PC-9 (cell line): ENCODE measurements at regions not wholly inside any gene's neighbourhood (a gene's known extent, or its start where the extent isn't known, plus 50 kb on each side); places are given as distances from the start of the nearest gene placed in this dataset.

Experiments
- BruUV-seq: library from RNA; stranded (reverse); fragments of 400-500 nt; replicated peaks from 2 replicates; lab custom pipeline; 2021; lab: Mats Ljungman, UMichigan
- CTCF ChIA-PET: fragments of 300-600 bp; sonication (Branson Sonifier 250); formaldehyde crosslinking; loops from one replicate; lab custom pipeline; 2022; ENCODE audit warnings: antibody characterized with exemption; lab: Charles Lee
- POLR2A ChIA-PET: fragments of 300-600 bp; sonication (Branson Sonifier 250); formaldehyde crosslinking; loops from one replicate; lab custom pipeline; 2022; ENCODE audit warnings: antibody characterized with exemption; ENCODE audit not compliant: unreplicated experiment; lab: Charles Lee
- DNase-seq, 2 experiments: peaks; one replicate each; pipeline versions ENCODE4 v3.0.0 to v3.0.0-alpha.2; 2015 to 2022; ENCODE audit warnings: mixed read lengths in 1 of 2
- H2AFZ ChIP-seq: fragments of 200-600 bp; sonication (generic); 2 replicates; pipeline ENCODE4 v1.8.1; 2017; ENCODE audit warnings: antibody characterized with exemption
- H3F3A ChIP-seq: fragments of 200-600 bp; sonication (generic); 2 replicates; pipeline ENCODE4 v1.8.1; 2017; ENCODE audit warnings: antibody characterized with exemption, mild to moderate bottlenecking, low read depth; ENCODE audit not compliant: insufficient read depth
- H3K27ac ChIP-seq: fragments of 200-600 bp; sonication (generic); 2 replicates; pipeline ENCODE4 v1.6.1; 2016; ENCODE audit warnings: mixed run types
- H3K27me3 ChIP-seq: fragments of 200-600 bp; sonication (generic); 2 replicates; pipeline ENCODE4 v1.6.1; 2016; ENCODE audit warnings: low read depth, mixed run types; ENCODE audit not compliant: insufficient read depth
- H3K36me3 ChIP-seq: fragments of 200-600 bp; sonication (generic); 2 replicates; pipeline ENCODE4 v1.6.1; 2016; ENCODE audit warnings: low read depth, mixed run types
- H3K4me1 ChIP-seq: fragments of 200-600 bp; sonication (generic); replicated peaks from 2 replicates; pipeline ENCODE4 v1.6.1; 2016; ENCODE audit warnings: mixed run types; ENCODE audit not compliant: insufficient read depth
- H3K4me2 ChIP-seq: fragments of 200-600 bp; sonication (generic); 2 replicates; pipeline ENCODE4 v1.6.1; 2017; ENCODE audit warnings: mixed run types
- H3K4me3 ChIP-seq: fragments of 200-600 bp; sonication (generic); 2 replicates; pipeline ENCODE4 v1.6.1; 2016; ENCODE audit warnings: mixed run types
- H3K79me2 ChIP-seq: fragments of 200-600 bp; sonication (generic); 2 replicates; pipeline ENCODE4 v1.6.1; 2017; ENCODE audit warnings: low read depth, mixed run types
- H3K9me2 ChIP-seq: fragments of 200-600 bp; sonication (generic); 2 replicates; pipeline ENCODE4 v1.8.1; 2017; ENCODE audit warnings: mild to moderate bottlenecking; ENCODE audit not compliant: insufficient read depth
- H3K9me3 ChIP-seq: fragments of 200-600 bp; sonication (generic); 2 replicates; pipeline ENCODE4 v1.8.1; 2016; ENCODE audit warnings: low read depth; ENCODE audit not compliant: insufficient read depth
- H4K20me1 ChIP-seq: fragments of 200-600 bp; sonication (generic); 2 replicates; pipeline ENCODE4 v1.8.1; 2017; ENCODE audit not compliant: insufficient read depth
- CTCF ChIP-seq: fragments of 200-600 bp; sonication (generic); conservative IDR thresholded peaks from 2 replicates; pipeline ENCODE4 v1.6.1; 2017; ENCODE audit warnings: mixed run types, antibody characterized with exemption, mild to moderate bottlenecking, moderate library complexity
- EZH2 ChIP-seq: fragments of 200-600 bp; sonication (generic); IDR thresholded peaks from 2 replicates; pipeline ENCODE4 v1.8.0; 2017; ENCODE audit warnings: antibody characterized with exemption, low read depth
- intact Hi-C: fragments of 100-400 bp; cut with micrococcal nuclease; formaldehyde crosslinking; loops from one replicate; pipeline ENCODE4 v1.10.0; 2022; ENCODE audit not compliant: unreplicated experiment

GRCh38 chr5:113686599-113686998, 173.1 kb downstream of the YTHDC2 start:
- H3K27ac ChIP-seq = no peak overlapping the region
- H3K4me2 ChIP-seq = no peak overlapping the region
- no peaks in the 10 kb centered on the region for H3K4me1 ChIP-seq
- TF ChIP-seq CTCF (no peak), EZH2 (no peak)
- no peaks in the 10 kb centered on the region for H3K9me2 ChIP-seq
- no peaks in the 10 kb centered on the region for H3K36me3 ChIP-seq
- CTCF ChIA-PET = no interaction called here
- H3K27me3 ChIP-seq = peaks cover 26% of the 10 kb centered on the region; the same call in 1 of the 2 replicates
- H3K79me2 ChIP-seq = no peaks in the 10 kb centered on the region
- H2AFZ ChIP-seq = no peak overlapping the region
- no TSS peak for BruUV-seq
- intact Hi-C loops = no loop called here
- POLR2A ChIA-PET = no interaction called here
- 0 out of 2 replicates have a peak, but pooled peaks cover 5% of the 10 kb centered on the region for H4K20me1 ChIP-seq
- DNase-seq = no peak
- H3F3A ChIP-seq = no peaks in the 10 kb centered on the region
- no peak overlapping the region for H3K4me3 ChIP-seq
- H3K9me3 ChIP-seq = no peaks in the 10 kb centered on the region

GRCh38 chr5:113689647-113690046, 176.2 kb downstream of the YTHDC2 start:
- H3K9me3 ChIP-seq = no peaks in the 10 kb centered on the region
- BruUV-seq = no TSS peak

GRCh38 chr5:113692466-113692865, 179.0 kb downstream of the YTHDC2 start:
- Histone ChIP-seq H4K20me1 (no peaks in the 10 kb centered on the region), H3K4me2 (no peak overlapping the region), H3K79me2 (no peaks in the 10 kb centered on the region), H3K27me3 (peaks cover 40% of the 10 kb centered on the region; the same call in 1 of the 2 replicates), H3K4me3 (no peak overlapping the region), H3K9me2 (no peaks in the 10 kb centered on the region), H3K9me3 (no peaks in the 10 kb centered on the region), H3K36me3 (no peaks in the 10 kb centered on the region), H3K4me1 (no peaks in the 10 kb centered on the region), H2AFZ (no peak overlapping the region), H3F3A (no peaks in the 10 kb centered on the region), H3K27ac (no peak overlapping the region)
- POLR2A ChIA-PET = no interaction called here
- BruUV-seq = no TSS peak
- DNase-seq = no peak
- intact Hi-C loops = no loop called here
- CTCF ChIA-PET = no interaction called here
- TF ChIP-seq CTCF (no peak), EZH2 (no peak)

More at GRCh38 chr5:113689647-113690046, 176.2 kb downstream of the YTHDC2 start:
- Histone ChIP-seq H3K4me2 (no peak overlapping the region), H3F3A (no peaks in the 10 kb centered on the region), H2AFZ (no peak overlapping the region), H3K4me3 (no peak overlapping the region), H3K79me2 (no peaks in the 10 kb centered on the region), H3K4me1 (no peaks in the 10 kb centered on the region), H4K20me1 (0 out of 2 replicates have a peak, but pooled peaks cover 5% of the 10 kb centered on the region), H3K27me3 (peaks cover 47% of the 10 kb centered on the region; the same call in 1 of the 2 replicates), H3K36me3 (no peaks in the 10 kb centered on the region), H3K27ac (no peak overlapping the region), H3K9me2 (no peaks in the 10 kb centered on the region)
- POLR2A ChIA-PET = no interaction called here
- no peak for DNase-seq
- intact Hi-C loops = no loop called here
- TF ChIP-seq CTCF (no peak), EZH2 (no peak)
- CTCF ChIA-PET = no interaction called here
